CD4-positive, alpha-beta T cell treated with Interleukin-6 at 100 ng/mL for 8 hours (primary cell): ENCODE measurements at regions not wholly inside any gene's neighbourhood (a gene's known extent, or its start where the extent isn't known, plus 50 kb on each side); places are given as distances from the start of the nearest gene placed in this dataset.
A peak's percentile ranks its signal among the peaks of the same experiment; 100 is the strongest.

ENCODE experiments used
- DNase-seq: peaks from one replicate; pipeline ENCODE4 v3.0.0-alpha.2; 2020; ENCODE audit warnings: mixed read lengths, low spot score

DNA sequence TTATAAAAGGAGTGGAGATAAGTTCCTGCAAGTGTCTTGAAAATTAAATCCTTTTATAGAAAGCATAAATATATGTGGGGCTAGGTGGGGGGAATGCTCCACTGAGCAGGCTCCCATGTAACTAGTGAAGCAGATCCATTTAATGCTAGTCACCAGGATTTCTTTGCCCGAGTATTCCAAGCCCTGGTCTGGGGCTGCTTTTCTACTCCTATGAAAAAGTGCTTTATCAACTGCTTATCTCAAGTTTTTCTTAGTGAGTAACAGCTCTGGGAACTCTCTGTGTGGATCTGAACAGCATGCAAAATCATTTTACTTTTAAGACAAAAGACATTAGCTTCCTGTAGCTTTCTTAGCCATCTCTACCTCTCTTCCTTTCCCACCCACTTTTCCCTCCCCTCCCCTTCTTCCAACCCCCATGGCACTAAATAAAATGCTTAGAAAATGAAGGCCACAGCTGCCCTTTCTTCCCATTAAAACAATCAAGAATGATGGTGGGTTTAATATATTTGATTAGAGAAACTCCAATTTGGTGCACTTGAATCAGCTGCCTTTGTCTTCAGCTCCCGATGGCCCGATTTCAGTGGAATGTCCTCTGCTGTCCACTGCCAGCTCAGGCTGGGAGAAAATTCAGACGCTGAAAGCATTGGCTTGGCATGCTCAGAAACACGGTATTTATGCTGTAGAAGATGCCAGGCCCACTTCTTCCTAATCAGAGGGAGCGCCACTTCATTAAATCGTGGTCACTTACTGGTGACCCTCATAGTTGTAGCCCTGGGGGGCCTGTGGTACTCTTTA lies 475.1 kb downstream of the FOXO1 start:
- no peak for DNase-seq

DNA sequence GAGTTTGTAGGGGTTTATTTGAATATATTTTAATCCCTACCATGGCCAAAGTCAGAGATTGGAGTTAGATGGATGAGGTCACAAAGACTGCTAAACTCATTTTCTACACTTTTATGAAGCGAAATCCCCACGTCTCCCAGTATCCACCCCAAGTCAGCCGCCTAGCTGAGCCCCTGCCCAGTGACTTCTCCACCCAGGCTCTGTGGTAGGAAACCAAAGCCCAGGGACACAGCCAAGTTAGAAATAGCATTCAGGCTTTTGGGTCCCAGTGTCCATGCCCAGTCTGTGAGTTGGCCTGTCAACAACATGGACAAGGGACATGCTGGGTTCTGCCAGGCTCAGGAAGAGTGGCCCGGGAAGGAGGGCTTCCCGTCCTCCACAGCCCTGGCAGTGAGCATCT lies 474.0 kb downstream of the FOXO1 start:
- DNase-seq, result no peak

DNA sequence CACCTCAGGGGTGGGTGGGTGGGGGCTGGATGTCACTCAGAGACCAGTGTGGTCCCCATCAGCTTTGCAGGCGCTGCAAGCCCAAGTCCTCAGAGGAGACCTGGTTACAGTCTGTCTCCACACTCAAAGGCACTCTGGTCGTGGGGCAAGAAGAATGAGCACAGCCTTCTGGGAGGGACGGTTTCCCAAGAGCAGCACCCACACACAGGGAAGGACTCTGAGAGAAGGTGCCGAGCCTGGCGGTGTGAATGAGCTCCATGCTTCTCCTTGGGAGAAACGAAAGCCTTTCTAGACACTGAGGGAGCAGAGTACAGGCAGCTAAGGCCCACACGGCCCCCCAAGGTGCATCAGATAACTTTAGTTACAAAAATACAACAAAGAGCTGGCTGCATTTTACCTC lies 473.6 kb downstream of the FOXO1 start:
- DNase-seq, result no peak

DNA sequence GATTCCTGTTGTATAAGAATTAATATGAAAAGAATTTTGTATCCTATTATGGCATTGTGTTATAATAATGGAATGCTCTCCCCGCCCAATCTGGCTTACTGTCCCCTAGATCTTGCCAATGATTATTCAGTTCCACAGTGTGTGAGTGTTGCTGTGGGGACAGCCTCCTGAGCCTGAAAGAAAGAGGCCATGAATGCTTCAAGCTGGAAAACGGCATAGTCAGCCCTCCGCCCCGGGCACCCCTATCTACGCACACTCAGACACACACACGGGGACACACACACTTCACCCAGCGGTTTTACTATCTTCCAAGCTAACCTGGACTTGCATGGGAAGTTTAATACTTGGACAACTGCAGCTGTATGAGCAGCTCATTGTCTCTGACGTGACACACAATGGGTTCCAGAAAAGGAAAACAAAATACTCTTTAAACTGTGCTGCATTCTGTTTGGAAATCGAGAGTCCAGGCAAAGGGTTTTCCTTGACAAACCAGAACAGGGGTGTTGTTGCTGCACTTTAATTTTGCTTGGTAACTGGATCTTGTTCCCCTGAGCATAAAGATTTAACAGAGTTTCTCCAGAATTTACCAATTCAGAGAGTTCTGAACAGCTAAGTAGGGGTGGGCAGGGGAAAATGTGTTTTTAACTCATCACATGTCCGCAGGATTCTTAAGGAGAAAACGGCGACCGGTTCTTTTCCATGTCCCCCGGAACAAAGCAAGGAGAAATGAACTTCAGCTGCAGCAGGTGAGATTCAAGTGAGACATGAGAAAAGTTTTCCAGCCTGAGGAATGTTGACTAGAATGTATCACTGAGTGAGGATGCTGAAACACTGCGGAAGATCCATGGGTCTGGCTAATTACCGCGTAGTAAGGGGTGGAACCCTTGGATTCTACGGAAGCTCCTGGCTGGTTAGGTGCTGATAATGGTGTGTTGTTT lies 472.9 kb downstream of the FOXO1 start:
- no peak for DNase-seq

DNA sequence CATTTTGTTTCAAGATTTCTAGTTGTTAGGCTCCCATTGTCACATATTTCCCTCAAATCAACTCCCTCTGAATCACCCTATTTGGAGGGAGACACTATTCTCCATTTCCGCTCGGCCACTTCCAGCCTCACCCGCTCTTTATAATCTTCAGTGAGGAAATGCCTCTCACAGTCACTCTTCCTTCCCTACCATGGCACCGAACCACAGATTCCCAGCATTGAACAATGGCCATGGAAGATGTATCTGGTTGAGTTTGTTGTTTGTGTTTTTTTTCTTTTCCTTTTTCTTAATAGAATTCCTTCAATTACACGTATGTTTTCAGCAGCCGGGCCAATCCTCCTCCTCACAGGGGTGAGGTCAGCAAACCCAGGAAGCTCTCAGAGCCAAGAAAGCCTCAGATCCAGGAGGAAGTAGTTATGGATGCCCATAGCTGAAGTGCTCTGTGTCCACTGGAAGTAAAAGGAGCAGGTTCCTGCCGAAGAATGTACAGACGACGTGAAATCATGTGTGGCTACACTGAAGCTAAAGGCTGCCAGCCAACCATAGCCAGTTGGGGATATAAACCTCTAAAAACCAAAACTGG lies 472.1 kb downstream of the FOXO1 start:
- no peak for DNase-seq

DNA sequence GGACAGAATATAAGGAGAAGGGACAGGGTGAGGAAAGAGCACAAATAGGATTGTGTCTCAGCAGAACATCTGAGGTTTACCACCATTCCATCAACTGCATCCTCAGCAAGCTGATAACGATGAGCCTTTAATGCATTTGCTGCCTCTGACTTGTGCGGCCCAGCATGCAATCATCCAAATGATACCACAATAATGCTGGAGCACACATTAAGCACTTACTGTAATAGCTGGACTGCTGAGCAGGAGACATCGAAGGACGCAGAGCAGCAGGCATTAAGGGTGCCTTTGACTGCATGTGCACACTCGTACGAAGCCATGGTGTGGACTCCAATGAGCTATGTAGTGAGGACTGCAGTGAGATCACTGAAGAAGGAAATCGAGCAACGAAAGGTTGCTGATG lies 469.4 kb downstream of the FOXO1 start:
- no peak for DNase-seq

DNA sequence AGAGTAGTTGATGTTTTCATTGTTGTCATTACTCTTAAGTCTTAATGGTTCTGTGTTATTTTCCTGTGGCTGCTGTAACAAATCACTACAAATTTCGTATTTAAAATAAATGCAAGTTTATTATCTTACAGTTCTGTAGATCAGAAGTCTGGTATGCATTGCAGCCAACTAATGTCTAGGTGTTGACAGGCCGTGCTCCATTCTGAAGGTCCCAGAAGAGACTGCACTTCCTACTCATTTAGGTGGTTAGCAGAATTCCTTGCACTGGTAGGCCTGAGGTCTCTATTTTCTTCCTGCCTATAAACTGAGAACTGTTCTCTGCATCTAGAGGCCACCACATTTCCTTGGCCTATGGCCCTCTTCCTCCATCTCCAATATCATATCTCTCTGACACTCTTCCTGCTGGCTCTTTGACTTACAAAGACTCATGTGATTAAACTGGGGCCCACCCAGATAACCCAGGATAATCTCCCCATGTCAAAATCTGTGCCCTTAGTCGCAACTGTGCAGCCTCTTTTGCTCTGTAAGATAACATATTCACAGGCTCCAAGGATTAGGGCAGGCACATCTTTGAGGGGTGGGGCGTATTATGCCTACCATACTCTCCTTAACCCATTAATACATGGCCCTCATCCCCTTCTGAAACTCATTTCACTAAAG lies 468.4 kb downstream of the FOXO1 start:
- DNase-seq, result no peak

DNA sequence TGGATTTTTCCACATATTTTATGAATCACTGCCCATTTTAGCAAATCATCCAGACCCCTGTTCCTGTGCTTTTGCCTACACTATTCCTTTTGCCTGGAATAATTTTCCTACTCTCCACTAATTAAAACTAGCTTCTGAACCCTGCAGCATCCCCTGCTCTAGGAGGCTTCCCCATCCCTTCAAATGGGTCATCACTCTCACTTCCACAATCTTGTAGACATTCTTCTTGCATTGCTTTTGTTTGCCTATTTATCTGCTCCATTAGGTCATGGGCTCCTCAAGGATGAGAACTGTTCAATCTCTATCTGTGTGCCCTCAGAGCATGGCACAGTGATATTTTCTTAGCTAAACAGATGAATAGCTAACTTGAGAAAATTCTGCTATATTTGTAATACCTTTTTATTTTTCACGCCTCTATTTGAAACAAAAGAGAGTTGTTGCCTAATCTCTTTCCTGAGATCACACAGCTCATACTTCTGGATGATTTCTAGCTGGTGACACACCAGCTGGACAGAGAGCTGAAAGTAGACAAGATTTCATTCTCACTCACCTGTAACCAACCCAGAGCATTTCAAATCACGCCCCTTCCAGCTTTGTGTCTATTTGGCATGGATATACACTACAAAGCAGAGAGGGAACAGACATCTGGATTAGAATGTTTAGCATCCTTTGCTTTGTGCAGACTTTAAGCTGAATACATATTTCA lies 466.0 kb downstream of the FOXO1 start:
- no peak for DNase-seq

DNA sequence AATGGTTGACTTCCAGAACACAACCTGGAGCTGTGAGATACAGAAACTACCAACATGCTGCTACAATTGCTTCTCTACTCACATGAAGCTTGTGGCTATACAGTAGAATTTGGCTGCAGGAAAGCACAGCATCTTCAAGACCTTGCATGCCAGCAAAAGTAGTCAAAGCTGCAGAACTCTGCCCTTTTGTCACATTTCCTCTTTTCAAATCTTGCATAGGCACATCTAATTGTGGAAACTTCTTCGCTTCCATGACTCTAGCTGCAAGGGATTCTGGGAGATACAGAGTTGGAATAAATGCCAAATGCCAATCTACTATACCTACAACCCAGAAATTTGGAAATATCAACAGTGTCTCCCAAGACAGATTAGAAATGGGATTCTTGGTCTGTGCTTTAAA lies 462.2 kb downstream of the FOXO1 start:
- no peak for DNase-seq

DNA sequence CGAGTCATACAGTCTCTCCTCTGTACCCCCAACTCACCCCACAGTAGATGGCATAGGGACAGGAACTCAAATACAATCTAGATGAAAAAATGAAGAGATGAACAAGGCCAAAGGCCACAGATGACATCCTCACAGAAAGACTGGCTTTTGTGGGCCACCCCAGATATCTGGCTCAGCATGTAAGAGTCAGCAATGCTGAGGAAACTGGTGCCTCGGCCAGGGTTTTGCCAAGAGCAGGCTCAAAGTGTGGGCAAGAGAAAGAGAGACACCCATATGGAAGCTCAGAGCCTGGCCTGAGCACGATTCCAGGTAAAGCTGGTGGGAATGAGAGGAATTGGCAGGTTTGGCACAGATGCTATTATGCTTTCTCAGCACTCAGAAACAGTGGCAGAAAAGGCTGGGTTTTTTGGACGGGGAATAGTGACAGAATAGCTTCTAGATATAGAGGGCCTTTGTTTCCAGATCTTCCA lies 460.6 kb downstream of the FOXO1 start:
- DNase-seq, result no peak

DNA sequence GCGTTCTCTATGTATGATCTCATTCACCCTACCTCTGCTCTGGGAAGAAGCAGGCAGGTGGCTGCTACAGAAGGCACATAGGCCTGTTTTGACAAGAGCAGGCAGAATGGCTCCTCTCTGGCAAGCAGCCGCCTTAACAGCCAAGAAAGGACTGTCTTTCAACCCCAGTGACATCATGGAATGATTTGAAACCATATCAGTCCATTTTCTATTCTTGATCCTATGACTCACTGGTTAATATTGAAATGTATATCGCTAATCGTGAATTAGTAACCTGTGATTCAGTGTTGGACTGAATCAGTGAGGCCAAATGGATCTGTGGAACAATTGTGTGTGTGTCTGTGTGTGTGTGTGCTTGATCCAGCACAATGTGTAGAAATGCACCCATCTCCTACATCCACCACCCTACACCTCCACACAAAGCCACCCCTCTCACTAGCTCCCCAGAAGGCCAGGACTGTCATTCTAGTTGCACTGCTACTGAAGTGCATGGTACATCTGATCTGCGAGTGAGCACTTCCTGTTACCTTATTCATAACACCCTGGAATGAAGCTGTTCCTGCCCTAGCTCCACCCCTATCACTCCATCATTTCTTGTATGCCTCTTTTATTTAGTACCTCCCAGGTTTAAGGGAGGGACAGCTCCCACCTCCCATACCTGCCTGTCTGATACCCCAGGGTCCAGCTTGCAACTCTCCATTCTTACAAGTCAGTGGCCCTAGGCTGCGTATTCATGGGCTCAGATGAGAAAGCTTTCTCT lies 460.0 kb downstream of the FOXO1 start:
- DNase-seq, result peak; percentile 77

DNA sequence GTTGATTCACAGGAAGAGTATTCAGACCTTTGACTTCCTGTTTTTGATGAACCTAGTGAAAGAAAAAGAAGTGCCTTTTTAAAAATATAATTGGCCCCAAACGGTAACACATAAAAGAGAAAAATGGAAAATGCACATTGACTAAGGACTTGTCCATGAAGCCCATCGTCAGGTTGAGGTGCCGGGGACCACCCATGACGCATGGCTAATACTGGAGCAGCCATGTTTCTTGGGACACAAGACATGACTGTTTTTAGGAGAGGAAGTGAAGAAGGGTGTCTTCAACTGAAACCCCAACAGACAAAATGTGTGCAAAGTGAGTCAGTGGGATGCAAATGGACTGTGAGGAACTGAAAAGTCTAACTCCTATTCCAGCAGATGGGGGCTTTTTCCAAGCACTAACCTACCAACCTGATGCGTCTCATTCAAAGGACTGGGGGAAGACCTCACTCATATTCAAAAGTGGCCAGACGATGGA lies 459.4 kb downstream of the FOXO1 start:
- DNase-seq, result no peak

DNA sequence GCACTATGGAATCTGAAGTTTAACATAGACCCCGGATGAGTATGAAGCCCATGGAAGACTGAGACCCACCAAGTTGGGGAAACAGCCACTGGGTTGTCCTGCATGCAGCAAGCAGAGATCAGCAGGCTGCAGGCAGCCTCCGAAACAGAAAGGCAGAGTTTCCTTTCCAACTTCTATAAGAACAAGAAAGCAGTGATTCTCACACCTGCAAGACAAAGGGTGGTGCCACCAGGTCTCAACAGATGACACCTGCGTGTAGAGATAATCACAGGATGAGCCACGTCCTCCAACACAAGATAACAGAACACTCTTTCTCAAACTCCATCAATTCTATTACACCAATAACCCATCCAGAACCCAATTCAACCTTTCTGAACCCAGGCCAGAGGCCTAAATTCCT lies 457.9 kb downstream of the FOXO1 start:
- peak; percentile 33 for DNase-seq

DNA sequence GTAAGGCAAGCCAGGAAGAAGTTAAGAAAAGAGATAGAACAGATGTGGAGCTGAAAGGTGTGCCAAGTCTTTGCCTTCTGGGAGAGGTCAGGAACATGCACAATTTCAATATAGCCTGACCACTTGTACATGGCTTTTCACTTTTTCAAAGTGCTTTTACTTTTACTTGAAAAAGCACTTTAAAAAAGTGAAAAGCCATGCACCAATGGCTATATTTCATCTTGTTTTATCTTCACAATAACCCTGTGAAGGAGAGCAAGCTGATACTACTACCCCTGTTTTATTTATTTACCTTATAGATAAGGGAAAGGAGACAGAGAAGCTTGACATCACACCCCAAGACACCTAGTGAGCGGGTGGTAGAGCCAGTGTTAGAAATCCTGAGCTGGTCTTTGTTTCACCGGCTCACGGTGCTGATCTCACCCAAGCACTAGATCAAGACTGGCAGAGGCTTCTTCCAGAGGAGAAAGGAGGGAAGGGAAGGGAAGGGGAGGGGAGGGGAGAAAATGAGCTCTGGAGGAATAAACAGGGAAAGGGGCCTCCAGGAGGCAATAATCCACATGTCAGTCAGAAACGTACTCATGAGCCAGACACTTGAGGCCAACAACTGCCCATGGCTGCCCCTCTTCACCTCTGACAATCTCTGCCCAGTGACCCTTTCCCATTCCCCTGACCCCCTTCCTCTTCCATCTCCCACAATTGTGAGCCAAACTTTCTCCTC lies 455.4 kb downstream of the FOXO1 start:
- DNase-seq, result no peak

DNA sequence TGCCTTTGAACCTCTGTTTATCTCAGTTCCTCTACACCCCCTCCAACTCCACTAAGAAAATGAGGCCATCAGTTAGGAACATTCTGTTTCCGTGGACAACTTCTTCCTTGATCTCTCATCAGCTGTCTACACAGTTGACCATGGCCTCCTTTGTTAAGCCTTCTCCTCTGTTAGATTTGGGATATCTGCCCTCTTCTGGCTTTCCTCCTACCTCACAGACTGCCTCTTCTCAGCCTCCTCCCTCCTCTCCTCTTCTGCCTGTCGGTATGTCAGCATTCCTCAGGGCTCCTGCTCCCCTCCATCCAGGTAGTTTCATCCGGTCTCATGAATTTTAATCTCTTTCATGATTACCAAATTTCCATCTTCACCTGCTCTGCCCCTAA lies 454.9 kb downstream of the FOXO1 start:
- DNase-seq, result no peak

DNA sequence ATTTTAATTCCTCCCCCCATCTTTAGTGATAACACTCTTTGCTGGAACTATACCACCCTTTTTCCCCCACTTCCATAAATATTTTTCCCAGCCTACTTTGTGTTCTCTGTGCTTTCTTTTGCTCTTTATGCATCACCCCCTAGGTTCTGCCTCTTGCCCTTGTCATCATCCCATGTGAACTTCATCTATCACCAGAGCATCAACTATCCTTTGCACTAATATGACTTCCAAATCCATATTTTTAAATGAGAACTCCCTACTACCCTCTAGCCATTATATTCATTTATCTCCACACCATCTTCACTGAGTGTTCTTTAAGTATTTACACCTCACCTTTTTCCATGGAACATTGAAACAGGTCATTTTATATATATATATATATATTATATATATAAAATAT lies 452.7 kb downstream of the FOXO1 start:
- no peak for DNase-seq

DNA sequence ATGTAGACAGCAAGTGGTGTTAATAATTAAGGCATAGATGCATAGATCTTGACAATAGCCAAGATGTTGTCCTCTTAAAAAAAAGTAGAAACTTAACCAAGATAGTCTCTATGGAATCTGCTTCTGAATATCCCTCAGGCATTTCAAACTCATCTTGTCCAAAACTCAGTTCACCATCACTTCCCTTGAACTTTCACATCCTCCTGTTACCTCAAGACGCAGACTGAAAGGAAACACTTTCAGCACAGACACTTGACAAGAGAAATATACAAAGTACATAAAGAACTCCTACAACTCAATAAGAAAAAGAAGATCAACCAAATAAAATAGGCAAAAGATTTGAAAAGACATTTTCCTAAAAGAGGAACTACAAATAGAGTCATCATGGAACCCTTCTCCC lies 451.1 kb downstream of the FOXO1 start:
- no peak for DNase-seq

DNA sequence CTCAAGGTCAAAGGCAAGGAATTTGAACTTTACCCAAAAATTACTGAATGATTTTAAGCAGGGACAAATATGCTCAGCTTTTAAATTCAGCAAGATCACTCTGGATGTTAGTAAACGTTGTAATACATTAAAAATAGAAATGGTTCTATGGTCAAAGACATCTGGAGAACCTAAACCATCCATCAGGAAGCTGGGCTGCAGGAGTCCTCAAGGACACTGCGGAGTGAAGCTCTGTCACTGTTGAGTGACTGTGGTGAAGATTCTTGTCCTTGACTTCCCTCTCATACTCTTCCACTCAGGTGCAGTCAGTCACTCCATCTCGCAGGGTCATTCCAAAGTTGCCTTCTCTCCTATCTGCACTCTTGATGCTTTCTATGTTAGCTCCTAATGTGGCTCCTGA lies 450.7 kb downstream of the FOXO1 start:
- no peak for DNase-seq

DNA sequence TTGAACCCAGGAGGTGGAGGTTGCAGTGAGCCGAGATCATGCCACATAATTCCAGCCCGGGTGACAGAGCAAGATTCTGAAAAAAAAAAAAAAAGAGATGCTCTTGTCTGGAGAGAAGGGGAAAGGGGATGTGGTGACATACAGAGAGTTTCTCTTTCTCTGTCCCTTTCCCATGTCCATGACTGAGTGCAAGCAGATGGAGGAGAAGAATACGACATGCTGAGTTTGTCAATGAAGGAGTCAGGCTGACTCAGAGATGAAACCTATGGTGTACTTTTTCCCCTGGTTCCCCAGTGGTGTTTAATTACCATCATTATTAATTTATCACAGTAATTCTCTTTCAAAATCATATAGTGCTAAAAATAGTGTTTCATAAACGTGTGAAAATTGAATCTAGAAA lies 448.8 kb downstream of the FOXO1 start:
- DNase-seq, result no peak

DNA sequence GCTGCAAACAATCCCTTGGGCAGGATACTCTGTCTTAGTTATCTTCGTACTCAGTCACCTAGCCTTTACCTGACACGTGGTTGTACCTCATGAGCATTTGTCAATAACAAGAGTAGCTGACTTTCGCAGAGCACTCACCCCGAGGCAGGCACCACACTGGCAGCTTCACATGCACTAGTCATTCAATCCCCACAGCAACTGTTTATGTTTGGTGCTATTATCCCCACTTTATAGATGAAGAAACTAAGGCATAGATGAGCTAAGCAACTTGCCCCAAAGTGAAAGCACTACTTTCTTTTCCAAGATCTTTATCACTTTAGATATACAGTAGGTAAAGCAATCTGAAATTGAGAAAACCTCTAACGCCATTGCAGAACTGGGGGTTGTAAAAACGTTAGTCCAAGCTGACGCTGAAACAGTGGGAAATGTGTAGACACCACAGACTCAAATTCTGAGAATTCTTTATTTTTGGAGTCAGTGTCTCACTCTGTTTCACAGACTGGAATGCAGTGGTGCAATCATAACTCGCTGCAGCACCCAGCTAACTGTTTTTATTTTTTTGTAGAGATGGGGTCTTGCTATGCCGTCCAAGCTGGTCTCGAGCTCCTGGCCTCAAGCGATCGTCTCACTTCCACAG lies 446.0 kb downstream of the FOXO1 start:
- peak; percentile 19 for DNase-seq
